ENCODE measurements at regions not wholly inside any gene's neighbourhood (a gene's known extent, or its start where the extent isn't known, plus 50 kb on each side); places are given as distances from the start of the nearest gene placed in this dataset.
"Not testable (repeated sequence)": the region's sequence is repeated elsewhere in the genome, so short reads cannot be mapped to it uniquely, and the experiment has no call there.

GRCh38 chrX:114450911-114451310 lies 133.0 kb upstream of the HTR2C start:
- TF ChIP-seq CTCF (conservative IDR thresholded peaks at IDR 0.05; ENCODE audit: control insufficient read depth, insufficient read depth, low read depth, low read length): no peak
- no peak overlapping the region for H3K4me3 ChIP-seq (ENCODE audit: control insufficient read depth, low read depth, low read length)
- DNase-seq (ENCODE audit: low read depth): no peak

GRCh38 chrX:114451397-114451796 lies 132.5 kb upstream of the HTR2C start:
- no peak for DNase-seq (ENCODE audit: low read depth)
- TF ChIP-seq CTCF (conservative IDR thresholded peaks at IDR 0.05; ENCODE audit: control insufficient read depth, insufficient read depth, low read depth, low read length): no peak

GRCh38 chrX:114462266-114462665 lies 121.6 kb upstream of the HTR2C start:
- TF ChIP-seq CTCF (conservative IDR thresholded peaks at IDR 0.05; ENCODE audit: control insufficient read depth, insufficient read depth, low read depth, low read length): no peak

More at GRCh38 chrX:114451397-114451796, 132.5 kb upstream of the HTR2C start:
- H3K4me3 ChIP-seq (ENCODE audit: control insufficient read depth, low read depth, low read length): no peak overlapping the region

GRCh38 chrX:114465689-114466088 lies 118.2 kb upstream of the HTR2C start:
- no peak overlapping the region for H3K4me3 ChIP-seq (ENCODE audit: control insufficient read depth, low read depth, low read length)
- no peak for DNase-seq (ENCODE audit: low read depth)
- TF ChIP-seq CTCF (conservative IDR thresholded peaks at IDR 0.05; ENCODE audit: control insufficient read depth, insufficient read depth, low read depth, low read length): no peak

More at GRCh38 chrX:114462266-114462665, 121.6 kb upstream of the HTR2C start:
- no peak overlapping the region for H3K4me3 ChIP-seq (ENCODE audit: control insufficient read depth, low read depth, low read length)
- DNase-seq (ENCODE audit: low read depth): no peak

GRCh38 chrX:114472008-114472407 lies 111.9 kb upstream of the HTR2C start:
- DNase-seq (ENCODE audit: low read depth); H3K4me3 ChIP-seq (ENCODE audit: control insufficient read depth, low read depth, low read length): not testable (repeated sequence)

- no peak overlapping the region for H3K4me3 ChIP-seq (ENCODE audit: control insufficient read depth, low read depth, low read length)
- no peak for DNase-seq (ENCODE audit: low read depth)
- TF ChIP-seq CTCF (conservative IDR thresholded peaks at IDR 0.05; ENCODE audit: control insufficient read depth, insufficient read depth, low read depth, low read length): no peak
Measured at GRCh38 chrX:114472788-114473187, 111.1 kb upstream of the HTR2C start.

GRCh38 chrX:114500622-114501021 lies 83.3 kb upstream of the HTR2C start:
- no peak overlapping the region for H3K4me3 ChIP-seq (ENCODE audit: control insufficient read depth, low read depth, low read length)
- no peak for DNase-seq (ENCODE audit: low read depth)

More at GRCh38 chrX:114500622-114501021, 83.3 kb upstream of the HTR2C start:
- TF ChIP-seq CTCF (conservative IDR thresholded peaks at IDR 0.05; ENCODE audit: control insufficient read depth, insufficient read depth, low read depth, low read length): no peak

Data from fibroblast of mammary gland (primary cell).